ENCODE measurements at regions not wholly inside any gene's neighbourhood (a gene's known extent, or its start where the extent isn't known, plus 50 kb on each side); places are given as distances from the start of the nearest gene placed in this dataset.
"Not testable (repeated sequence)": the region's sequence is repeated elsewhere in the genome, so short reads cannot be mapped to it uniquely, and the experiment has no call there.

GRCh38 chr9:3773362-3774060, 247.7 kb upstream of the RFX3 start:
- peak; percentile 52 for DNase-seq (ENCODE audit: low spot score)

- DNase-seq (ENCODE audit: low spot score): no peak
These were observed 243.8 kb upstream of the RFX3 start for GRCh38 chr9:3769646-3770045.

GRCh38 chr9:3768712-3769457, 243.1 kb upstream of the RFX3 start:
- no peak for DNase-seq (ENCODE audit: low spot score)

GRCh38 chr9:3768286-3768685, 242.5 kb upstream of the RFX3 start:
- no peak for DNase-seq (ENCODE audit: low spot score)

- DNase-seq (ENCODE audit: low spot score): no peak
These were observed 236.3 kb upstream of the RFX3 start for GRCh38 chr9:3762076-3762475.

- DNase-seq (ENCODE audit: low spot score): no peak
These were observed 234.2 kb upstream of the RFX3 start for GRCh38 chr9:3760031-3760430.

- no peak for DNase-seq (ENCODE audit: low spot score)
These were observed 233.2 kb upstream of the RFX3 start for GRCh38 chr9:3758816-3759576.

- peak; percentile 78 for DNase-seq (ENCODE audit: low spot score)
These were observed 230.3 kb upstream of the RFX3 start for GRCh38 chr9:3756071-3756470.

GRCh38 chr9:3751125-3751758, 225.4 kb upstream of the RFX3 start:
- peak; percentile 41 for DNase-seq (ENCODE audit: low spot score)

GRCh38 chr9:3750321-3750720, 224.5 kb upstream of the RFX3 start:
- no peak for DNase-seq (ENCODE audit: low spot score)

- DNase-seq (ENCODE audit: low spot score): no peak
These were observed 220.8 kb upstream of the RFX3 start for GRCh38 chr9:3746296-3747275.

- DNase-seq (ENCODE audit: low spot score): no peak
These were observed 218.2 kb upstream of the RFX3 start for GRCh38 chr9:3743901-3744413.

GRCh38 chr9:3742586-3742985, 216.8 kb upstream of the RFX3 start:
- peak; percentile 66 for DNase-seq (ENCODE audit: low spot score)

- peak; percentile 74 for DNase-seq (ENCODE audit: low spot score)
These were observed 215.9 kb upstream of the RFX3 start for GRCh38 chr9:3741729-3742128.

- DNase-seq (ENCODE audit: low spot score): peak; percentile 67
These were observed 215.1 kb upstream of the RFX3 start for GRCh38 chr9:3740690-3741419.

- peak; percentile 47 for DNase-seq (ENCODE audit: low spot score)
These were observed 210.4 kb upstream of the RFX3 start for GRCh38 chr9:3736161-3736560.

GRCh38 chr9:3735251-3735650, 209.4 kb upstream of the RFX3 start:
- peak; percentile 69 for DNase-seq (ENCODE audit: low spot score)

- not testable (repeated sequence) for DNase-seq (ENCODE audit: low spot score)
These were observed 207.9 kb upstream of the RFX3 start for GRCh38 chr9:3733527-3734262.

- peak; percentile 70 for DNase-seq (ENCODE audit: low spot score)
These were observed 207.2 kb upstream of the RFX3 start for GRCh38 chr9:3733039-3733408.
